H1 (cell line): ENCODE measurements at regions not wholly inside any gene's neighbourhood (a gene's known extent, or its start where the extent isn't known, plus 50 kb on each side); places are given as distances from the start of the nearest gene placed in this dataset.

Source experiments
- CTCF ChIA-PET: fragments of 300-600 bp; sonication (Branson Sonifier 250); formaldehyde crosslinking; loops from one replicate; lab custom pipeline; 2021; ENCODE audit not compliant: partially characterized antibody; lab: Charles Lee
- POLR2A ChIA-PET: fragments of 300-600 bp; sonication (Branson Sonifier 250); formaldehyde crosslinking; loops from one replicate; lab custom pipeline; 2021; ENCODE audit warnings: inconsistent platforms; ENCODE audit not compliant: partially characterized antibody; lab: Charles Lee
- DNase-seq, 2 experiments: peaks; one replicate each; pipeline versions ENCODE4 v3.0.0 to v3.0.0-alpha.2; 2010 to 2022; ENCODE audit warnings: low spot score in 2 of 2, low read depth in 1 of 2, mixed read lengths in 1 of 2
- FAIRE-seq: peaks from 2 replicates; lab custom pipeline; 2011; peaks lifted over from hg19 to GRCh38; lab: Jason Lieb, UNC
- H2AFZ ChIP-seq: 2 replicates; pipeline ENCODE4 v1.8.1; 2012; ENCODE audit warnings: low read length, inconsistent platforms
- H2AK5ac ChIP-seq: 2 replicates; pipeline ENCODE4 v1.6.1; 2013; ENCODE audit warnings: low read depth, low read length
- H2BK120ac ChIP-seq: replicated peaks from 2 replicates; pipeline ENCODE3; 2013; ENCODE audit warnings: low read depth, low read length, inconsistent platforms
- H2BK12ac ChIP-seq: 2 replicates; pipeline ENCODE4 v1.6.1; 2013; ENCODE audit warnings: low read depth, low read length
- H2BK15ac ChIP-seq: 2 replicates; pipeline ENCODE4 v1.6.1; 2013; ENCODE audit warnings: low read length
- H2BK20ac ChIP-seq: 2 replicates; pipeline ENCODE4 v1.6.1; 2013; ENCODE audit warnings: low read length
- H2BK5ac ChIP-seq: 2 replicates; pipeline ENCODE4 v1.6.1; 2013; ENCODE audit warnings: low read depth, low read length
- H3K14ac ChIP-seq: 2 replicates; pipeline ENCODE4 v1.6.1; 2013; ENCODE audit warnings: inconsistent platforms; ENCODE audit not compliant: insufficient read length
- H3K18ac ChIP-seq: 2 replicates; pipeline ENCODE4 v1.6.1; 2013; ENCODE audit warnings: low read length; ENCODE audit errors: extremely low read depth
- H3K23ac ChIP-seq: 2 replicates; pipeline ENCODE4 v1.6.1; 2013; ENCODE audit warnings: inconsistent platforms; ENCODE audit not compliant: insufficient read length
- H3K23me2 ChIP-seq: 2 replicates; pipeline ENCODE4 v1.6.1; 2013; ENCODE audit warnings: low read depth, low read length
- H3K27ac ChIP-seq: 2 replicates; pipeline ENCODE4 v1.6.1; 2011; ENCODE audit warnings: low read depth, low read length, inconsistent platforms
- H3K27me3 ChIP-seq, 4 experiments: replicated peaks in 1 of 4; 1 replicate in 1 of 4; 2 replicates in 3 of 4; pipeline versions ENCODE4 v1.6.1 to v1.8.1; 2011 to 2013; ENCODE audit warnings: low read length in 3 of 4, mild to moderate bottlenecking in 3 of 4, inconsistent platforms in 2 of 4, mixed read lengths in 2 of 4, moderate library complexity in 1 of 4; ENCODE audit not compliant: control insufficient read depth in 3 of 4, insufficient read depth in 3 of 4; ENCODE audit errors: extremely low read depth in 1 of 4
- H3K36me3 ChIP-seq, 4 experiments: 2 replicates each; pipeline versions ENCODE4 v1.6.1 to v1.8.1; 2011 to 2013; ENCODE audit warnings: mild to moderate bottlenecking in 4 of 4, low read length in 3 of 4, moderate library complexity in 2 of 4, control low read depth in 1 of 4, inconsistent platforms in 1 of 4; ENCODE audit not compliant: insufficient read depth in 4 of 4, control insufficient read depth in 2 of 4
- H3K4ac ChIP-seq: replicated peaks from 2 replicates; pipeline ENCODE3; 2013; ENCODE audit warnings: low read length, low read depth, mixed read lengths, inconsistent platforms; ENCODE audit not compliant: insufficient read length
- H3K4me1 ChIP-seq, 4 experiments: replicated peaks in 1 of 4; 1 replicate in 1 of 4; 2 replicates in 3 of 4; pipeline versions ENCODE4 v1.6.1 to v1.8.1; 2011 to 2013; ENCODE audit warnings: low read length in 3 of 4, inconsistent platforms in 2 of 4, mixed read lengths in 1 of 4; ENCODE audit not compliant: insufficient read depth in 4 of 4, control insufficient read depth in 3 of 4
- H3K4me2 ChIP-seq, 2 experiments: 2 replicates each; pipeline versions ENCODE4 v1.6.1 to v1.8.1; 2011 to 2013; ENCODE audit warnings: low read depth in 2 of 2, low read length in 2 of 2, control low read depth in 1 of 2, inconsistent platforms in 1 of 2, mild to moderate bottlenecking in 1 of 2; ENCODE audit not compliant: insufficient read depth in 1 of 2
- H3K4me3 ChIP-seq, 4 experiments: fragments of 200-600, 300-600 bp in 1 of 4; sonication (generic), shearing (Covaris generic), sonication (Bioruptor Twin) in 1 of 4; 2 replicates each; pipeline versions ENCODE4 v1.5.1 to v1.8.1; 2011 to 2016; ENCODE audit warnings: low read length in 4 of 4, low read depth in 3 of 4, control low read depth in 2 of 4, inconsistent platforms in 2 of 4, mild to moderate bottlenecking in 2 of 4, mixed read lengths in 1 of 4, moderate library complexity in 1 of 4; ENCODE audit not compliant: insufficient read depth in 2 of 4; ENCODE audit errors: extremely low read depth in 1 of 4
- H3K56ac ChIP-seq: replicated peaks from 2 replicates; pipeline ENCODE3; 2013; ENCODE audit warnings: low read depth, mild to moderate bottlenecking, mixed read lengths, low read length, inconsistent platforms; ENCODE audit not compliant: insufficient read length
- H3K79me1 ChIP-seq: 2 replicates; pipeline ENCODE4 v1.6.1; 2013; ENCODE audit warnings: low read depth, low read length, control low read depth
- H3K79me2 ChIP-seq, 2 experiments: 2 replicates each; pipeline versions ENCODE4 v1.6.1 to v1.8.1; 2012 to 2013; ENCODE audit warnings: low read length in 2 of 2, mild to moderate bottlenecking in 2 of 2, inconsistent platforms in 1 of 2; ENCODE audit not compliant: insufficient read depth in 2 of 2, control insufficient read depth in 1 of 2
- H3K9ac ChIP-seq, 4 experiments: replicated peaks in 1 of 4; 1 replicate in 1 of 4; 2 replicates in 3 of 4; pipeline versions ENCODE4 v1.6.1 to v1.8.1; 2011 to 2013; ENCODE audit warnings: low read depth in 3 of 4, low read length in 3 of 4, control low read depth in 2 of 4, mild to moderate bottlenecking in 2 of 4, moderate library complexity in 2 of 4, inconsistent platforms in 1 of 4; ENCODE audit errors: extremely low read depth in 1 of 4
- H3K9me3 ChIP-seq, 2 experiments: 2 replicates each; pipeline versions ENCODE4 v1.6.1 to v1.8.1; 2012 to 2013; ENCODE audit warnings: mild to moderate bottlenecking in 2 of 2, moderate library complexity in 2 of 2, control low read depth in 1 of 2, inconsistent platforms in 1 of 2, low read depth in 1 of 2, low read length in 1 of 2, mixed read lengths in 1 of 2; ENCODE audit not compliant: insufficient read depth in 2 of 2
- H4K20me1 ChIP-seq, 2 experiments: replicated peaks in 1 of 2; 2 replicates each; pipeline versions ENCODE3 to v1.8.1; 2011 to 2013; ENCODE audit warnings: inconsistent platforms in 2 of 2, low read length in 2 of 2, mild to moderate bottlenecking in 1 of 2; ENCODE audit not compliant: insufficient read depth in 2 of 2, control insufficient read depth in 1 of 2
- H4K5ac ChIP-seq: 2 replicates; pipeline ENCODE4 v1.6.1; 2013; ENCODE audit warnings: low read length, low read depth, mixed read lengths, inconsistent platforms; ENCODE audit not compliant: insufficient read length
- H4K8ac ChIP-seq: 2 replicates; pipeline ENCODE4 v1.8.0; 2013; ENCODE audit warnings: mild to moderate bottlenecking, moderate library complexity, low read length, inconsistent platforms; ENCODE audit not compliant: insufficient read depth; ENCODE audit errors: extremely low read depth
- H4K91ac ChIP-seq: replicated peaks from 2 replicates; pipeline ENCODE3; 2013; ENCODE audit warnings: low read length, mixed read lengths, inconsistent platforms; ENCODE audit not compliant: insufficient read length
- BCL11A ChIP-seq, 2 experiments: IDR thresholded peaks; one replicate each; pipeline ENCODE4 v1.6.1; 2011; ENCODE audit warnings: low read depth in 2 of 2, low read length in 2 of 2, mild to moderate bottlenecking in 2 of 2
- CHD1 ChIP-seq: IDR thresholded peaks from 2 replicates; pipeline ENCODE4 v1.6.1; 2012; ENCODE audit warnings: low read depth, low read length, improper control_type of control experiment
- CTBP2 ChIP-seq: IDR thresholded peaks from 2 replicates; pipeline ENCODE4 v1.7.0; 2011; ENCODE audit warnings: borderline replicate concordance, mild to moderate bottlenecking, moderate library complexity, mixed read lengths, low read length; ENCODE audit not compliant: insufficient read depth, insufficient read length
- KDM1A ChIP-seq: fragments of 200-600, 300-600 bp; sonication (generic); IDR thresholded peaks from 2 replicates; pipeline ENCODE4 v1.7.1; 2016; ENCODE audit warnings: mild to moderate bottlenecking, low read length, borderline replicate concordance
- RAD21 ChIP-seq, 2 experiments: IDR thresholded peaks in 1 of 2; conservative IDR thresholded peaks in 1 of 2; 2 replicates each; pipeline ENCODE4 v1.6.1; 2011; ENCODE audit warnings: low read depth in 2 of 2, low read length in 2 of 2, improper control_type of control experiment in 1 of 2, inconsistent platforms in 1 of 2, mild to moderate bottlenecking in 1 of 2, moderate library complexity in 1 of 2
- SIN3A ChIP-seq, 2 experiments: IDR thresholded peaks in 1 of 2; conservative IDR thresholded peaks in 1 of 2; 2 replicates each; pipeline ENCODE4 v1.6.1; 2011 to 2012; ENCODE audit warnings: low read length in 2 of 2, improper control_type of control experiment in 1 of 2, low read depth in 1 of 2, mild to moderate bottlenecking in 1 of 2
- SP2 ChIP-seq: IDR thresholded peaks from 2 replicates; pipeline ENCODE4 v1.6.1; 2012; ENCODE audit warnings: mild to moderate bottlenecking, low read length, inconsistent platforms
- ZNF274 ChIP-seq: IDR thresholded peaks from 2 replicates; pipeline ENCODE4 v1.7.0; 2012; ENCODE audit warnings: low read length, borderline replicate concordance; ENCODE audit errors: extremely low read depth
- WGBS, 2 experiments: shearing (Covaris generic) in 1 of 2; methylation state at CpG; one replicate each; pipeline versions ENCODE4 v1.1.6 to v1.1.7; 2013 to 2015; ENCODE audit warnings: low lambda C conversion rate in 2 of 2, mixed read lengths in 2 of 2, inconsistent platforms in 1 of 2, low coverage in 1 of 2, missing lambda C conversion rate in 1 of 2; ENCODE audit not compliant: insufficient replicate concordance in 2 of 2, insufficient coverage in 1 of 2, insufficient read length in 1 of 2; ENCODE audit errors: extremely low coverage in 1 of 2, missing lambda C conversion rate in 1 of 2; 5-methylcytosine and 5-hydroxymethylcytosine counted together

- Histone ChIP-seq H3K9ac (no peak overlapping the region), H3K27ac (no peak overlapping the region), H2BK120ac (no peak overlapping the region), H3K4me3 (no peak overlapping the region), H2AK5ac (no peak overlapping the region), H3K18ac (no peak overlapping the region), H3K23me2 (no peaks in the 10 kb centered on the region), H4K91ac (no peak overlapping the region), H3K27me3 (no peaks in the 10 kb centered on the region), H2BK12ac (no peak overlapping the region), H3K79me2 (no peaks in the 10 kb centered on the region), H3K4me1 (no peaks in the 10 kb centered on the region), H3K56ac (no peak overlapping the region), H2BK15ac (no peak overlapping the region), H2BK5ac (no peak overlapping the region), H4K8ac (no peak overlapping the region), H2AFZ (no peak overlapping the region), H3K4me2 (no peak overlapping the region), H2BK20ac (no peak overlapping the region), H4K20me1 (no peaks in the 10 kb centered on the region), H3K23ac (no peak overlapping the region), H3K14ac (no peak overlapping the region), H3K4ac (no peak overlapping the region), H3K36me3 (no peaks in the 10 kb centered on the region), H3K79me1 (no peaks in the 10 kb centered on the region), H3K9me3 (no peaks in the 10 kb centered on the region), H4K5ac (no peak overlapping the region)
- CTCF ChIA-PET = interaction anchor here (0.9 kb wide), 1 partner anchor 11 kb away, joined by 3 read pairs; no protein-coding TSS in a partner anchor
- DNase-seq (no peak), FAIRE-seq (no peak)
- WGBS, 2 experiments = 93% methylated on average over 1 of the region's 1 CpG; no CpG with 5 or more reads in 1 of the 2 experiments
- POLR2A ChIA-PET = no interaction called here
- TF ChIP-seq KDM1A (no peak), BCL11A (IDR thresholded peaks at IDR 0.05; ENCODE audit: low read depth in 2 of 2, low read length in 2 of 2) (no peak), RAD21 (IDR thresholded peaks at IDR 0.05 in 1 of 2, conservative IDR thresholded peaks at IDR 0.05 in 1 of 2; ENCODE audit: low read depth in 2 of 2, low read length in 2 of 2) (no peak), CTBP2 (no peak), SP2 (no peak), CHD1 (no peak), SIN3A (conservative IDR thresholded peaks at IDR 0.05 in 1 of 2, IDR thresholded peaks at IDR 0.05 in 1 of 2; ENCODE audit: low read depth in 1 of 2, low read length in 2 of 2) (no peak), ZNF274 (no peak)
Observed at GRCh38 chr4:19512086-19512485, 739.6 kb upstream of the SLIT2 start.
